IMR-90 (cell line): ENCODE measurements at regions not wholly inside any gene's neighbourhood (a gene's known extent, or its start where the extent isn't known, plus 50 kb on each side); places are given as distances from the start of the nearest gene placed in this dataset.

Source experiments
- ATAC-seq: fragments of 200-7000 bp; cut with Tn5 transposase; 2 replicates; pipeline ENCODE4 v1.9.1; 2020; ENCODE audit warnings: low read depth, mild to moderate bottlenecking, moderate library complexity
- BruUV-seq: library from RNA; stranded (reverse); fragments of 400-500 nt; replicated peaks from 2 replicates; lab custom pipeline; 2021; lab: Mats Ljungman, UMichigan
- CTCF ChIA-PET: fragments of 300-600 bp; formaldehyde crosslinking; extraction: SDS; loops from one replicate; lab custom pipeline; 2021; ENCODE audit warnings: antibody characterized with exemption; lab: Yijun Ruan, JAX
- POLR2A ChIA-PET: fragments of 300-600 bp; sonication (Branson Sonifier 250); formaldehyde crosslinking; loops from one replicate; lab custom pipeline; 2022; ENCODE audit warnings: antibody characterized with exemption; ENCODE audit not compliant: unreplicated experiment; lab: Charles Lee
- DNase-seq: peaks from one replicate; pipeline ENCODE4 v3.0.0; 2013
- H2AFZ ChIP-seq: replicated peaks from 2 replicates; pipeline ENCODE3; 2013; ENCODE audit warnings: low read length, mild to moderate bottlenecking; ENCODE audit not compliant: poor library complexity
- H2AK5ac ChIP-seq: 2 replicates; pipeline ENCODE4 v1.6.1; 2013; ENCODE audit warnings: low read depth, low read length, inconsistent platforms
- H2AK9ac ChIP-seq: replicated peaks from 2 replicates; pipeline ENCODE3; 2013; ENCODE audit warnings: mild to moderate bottlenecking, low read depth, low read length, moderate library complexity; ENCODE audit not compliant: poor library complexity
- H2BK120ac ChIP-seq: 2 replicates; pipeline ENCODE4 v1.6.1; 2013; ENCODE audit warnings: low read depth, low read length, inconsistent platforms
- H2BK15ac ChIP-seq: 3 replicates; pipeline ENCODE4 v1.6.1; 2013; ENCODE audit warnings: low read depth, low read length, inconsistent platforms
- H2BK20ac ChIP-seq: 2 replicates; pipeline ENCODE4 v1.6.1; 2013; ENCODE audit warnings: low read depth, mild to moderate bottlenecking, inconsistent platforms, low read length, moderate library complexity
- H2BK5ac ChIP-seq: 2 replicates; pipeline ENCODE4 v1.6.1; 2013; ENCODE audit warnings: mild to moderate bottlenecking, low read depth, low read length, inconsistent platforms; ENCODE audit not compliant: poor library complexity, severe bottlenecking
- H3K14ac ChIP-seq: replicated peaks from 2 replicates; pipeline ENCODE4 v1.6.1; 2013; ENCODE audit warnings: low read depth, low read length, inconsistent platforms
- H3K18ac ChIP-seq: 2 replicates; pipeline ENCODE4 v1.6.1; 2013; ENCODE audit warnings: low read depth, low read length, control low read depth
- H3K23ac ChIP-seq: 2 replicates; pipeline ENCODE4 v1.6.1; 2013; ENCODE audit warnings: low read depth, low read length, inconsistent platforms
- H3K27ac ChIP-seq: 2 replicates; pipeline ENCODE4 v1.5.1; 2013; ENCODE audit warnings: mild to moderate bottlenecking, control low read depth, low read length; ENCODE audit not compliant: insufficient read depth
- H3K27me3 ChIP-seq: 2 replicates; pipeline ENCODE4 v1.6.1; 2013; ENCODE audit warnings: low read length; ENCODE audit not compliant: control insufficient read depth, insufficient read depth
- H3K36me3 ChIP-seq: 2 replicates; pipeline ENCODE4 v1.6.1; 2013; ENCODE audit warnings: low read length, mixed read lengths; ENCODE audit not compliant: control insufficient read depth, insufficient read depth
- H3K4ac ChIP-seq: 2 replicates; pipeline ENCODE4 v1.6.1; 2013; ENCODE audit warnings: low read depth, low read length, inconsistent platforms
- H3K4me1 ChIP-seq: 2 replicates; pipeline ENCODE4 v1.6.1; 2013; ENCODE audit warnings: low read length, mixed read lengths; ENCODE audit not compliant: control insufficient read depth, insufficient read depth
- H3K4me2 ChIP-seq: 2 replicates; pipeline ENCODE4 v1.6.1; 2013; ENCODE audit warnings: low read depth, mild to moderate bottlenecking, control low read depth, low read length, moderate library complexity
- H3K4me3 ChIP-seq: 2 replicates; pipeline ENCODE4 v1.5.1; 2013; ENCODE audit warnings: low read depth, mild to moderate bottlenecking, control low read depth, low read length, moderate library complexity; ENCODE audit not compliant: insufficient read depth
- H3K56ac ChIP-seq: 2 replicates; pipeline ENCODE4 v1.6.1; 2013; ENCODE audit warnings: low read length, inconsistent platforms; ENCODE audit not compliant: insufficient read depth; ENCODE audit errors: extremely low read depth
- H3K79me1 ChIP-seq, 2 experiments: 2 replicates each; pipeline ENCODE4 v1.6.1; 2013; ENCODE audit warnings: low read length in 2 of 2, inconsistent platforms in 1 of 2, low read depth in 1 of 2
- H3K9ac ChIP-seq: 2 replicates; pipeline ENCODE4 v1.6.1; 2013; ENCODE audit warnings: low read depth, low read length, control low read depth
- H3K9me1 ChIP-seq: 2 replicates; pipeline ENCODE4 v1.6.1; 2013; ENCODE audit warnings: low read length, inconsistent platforms; ENCODE audit not compliant: insufficient read depth
- H3K9me3 ChIP-seq: 2 replicates; pipeline ENCODE4 v1.6.1; 2013; ENCODE audit warnings: low read length; ENCODE audit not compliant: control insufficient read depth, insufficient read depth
- H4K20me1 ChIP-seq: 2 replicates; pipeline ENCODE4 v1.6.1; 2013; ENCODE audit warnings: low read length, inconsistent platforms; ENCODE audit not compliant: insufficient read depth
- H4K5ac ChIP-seq: 2 replicates; pipeline ENCODE4 v1.6.1; 2013; ENCODE audit warnings: mild to moderate bottlenecking, low read depth, low read length, control low read depth
- H4K8ac ChIP-seq, 2 experiments: 2 replicates each; pipeline ENCODE4 v1.6.1; 2013; ENCODE audit warnings: low read depth in 2 of 2, low read length in 2 of 2, control low read depth in 1 of 2, inconsistent platforms in 1 of 2
- H4K91ac ChIP-seq: 2 replicates; pipeline ENCODE4 v1.6.1; 2013; ENCODE audit warnings: low read depth, low read length, inconsistent platforms; ENCODE audit not compliant: insufficient read depth
- BHLHE40 ChIP-seq: fragments of 150-350 bp; IDR thresholded peaks from 2 replicates; pipeline ENCODE4 v1.6.1; 2016; ENCODE audit warnings: mild to moderate bottlenecking, low read depth, low read length
- CHD1 ChIP-seq: IDR thresholded peaks from 2 replicates; pipeline ENCODE4 v1.6.1; 2012; ENCODE audit warnings: low read depth, low read length, improper control_type of control experiment
- MAFK ChIP-seq: IDR thresholded peaks from 2 replicates; pipeline ENCODE4 v1.6.1; 2012; ENCODE audit warnings: low read depth, low read length, improper control_type of control experiment
- MXI1 ChIP-seq: IDR thresholded peaks from 2 replicates; pipeline ENCODE4 v1.6.1; 2012; ENCODE audit warnings: low read depth, mild to moderate bottlenecking, low read length, moderate library complexity, borderline replicate concordance
- NFE2L2 ChIP-seq: fragments of 150-350 bp; IDR thresholded peaks from 2 replicates; pipeline ENCODE4 v1.6.1; 2016; ENCODE audit warnings: low read depth, mild to moderate bottlenecking, low read length
- POLR2A ChIP-seq: IDR thresholded peaks from 2 replicates; pipeline ENCODE4 v1.6.1; 2012; ENCODE audit warnings: mild to moderate bottlenecking, low read depth, low read length
- RCOR1 ChIP-seq: IDR thresholded peaks from 2 replicates; pipeline ENCODE4 v1.6.1; 2012; ENCODE audit warnings: mild to moderate bottlenecking, low read length, improper control_type of control experiment; ENCODE audit not compliant: insufficient replicate concordance
- RFX5 ChIP-seq: IDR thresholded peaks from 2 replicates; pipeline ENCODE4 v1.8.0; 2012; ENCODE audit warnings: low read depth, mild to moderate bottlenecking, low read length, moderate library complexity
- SMC3 ChIP-seq: fragments of 150-350 bp; IDR thresholded peaks from 2 replicates; pipeline ENCODE4 v1.6.1; 2016; ENCODE audit warnings: low read depth, mild to moderate bottlenecking, antibody characterized with exemption, low read length, moderate library complexity
- USF2 ChIP-seq: fragments of 150-350 bp; IDR thresholded peaks from 2 replicates; pipeline ENCODE4 v1.6.1; 2017; ENCODE audit warnings: mild to moderate bottlenecking, antibody characterized with exemption, low read length, low read depth
- WGBS, 2 experiments: methylation state at CpG; one replicate each; pipeline versions ENCODE4 v1.1.5 to v1.1.7; 2013; ENCODE audit warnings: missing lambda C conversion rate in 2 of 2; ENCODE audit not compliant: insufficient read length in 1 of 2; ENCODE audit errors: extremely low coverage in 2 of 2; 5-methylcytosine and 5-hydroxymethylcytosine counted together
- dilution Hi-C: fragments of 300-500 bp; cut with HindIII; formaldehyde crosslinking; loops from one replicate; pipeline ENCODE4 v1.14.3; 2018; ENCODE audit warnings: low sequenced_read_pairs; ENCODE audit not compliant: unreplicated experiment
- in situ Hi-C: fragments of 300-500 bp; cut with MboI; formaldehyde crosslinking; loops from 3 replicates; pipeline ENCODE4 v1.14.3; 2019; ENCODE audit warnings: low sequenced_read_pairs, inconsistent platforms, mixed read lengths
- intact Hi-C: fragments of 100-400 bp; cut with micrococcal nuclease; formaldehyde crosslinking; loops from 2 replicates; pipeline ENCODE4 v1.10.0; 2022

GRCh38 chr4:145988628-145989027, 50.0 kb upstream of the ZNF827 start:
- no peak overlapping the region for H2AK9ac ChIP-seq
- H3K79me1 ChIP-seq: no peaks in the 10 kb centered on the region
- in situ Hi-C loops: no loop called here
- H4K20me1 ChIP-seq: no peaks in the 10 kb centered on the region
- no peak for TF ChIP-seq POLR2A
- TF ChIP-seq MAFK: no peak
- no peak for TF ChIP-seq SMC3
- no peak for TF ChIP-seq USF2
- no peak for TF ChIP-seq RCOR1
- no peak for TF ChIP-seq RFX5
- no peak for TF ChIP-seq CHD1
- no peak for TF ChIP-seq NFE2L2
- TF ChIP-seq MXI1: no peak
- TF ChIP-seq BHLHE40: no peak
- H3K4me1 ChIP-seq: no peaks in the 10 kb centered on the region
- intact Hi-C loops: no loop called here
- BruUV-seq: no TSS peak
- H3K23ac ChIP-seq: no peak overlapping the region
- CTCF ChIA-PET: no interaction called here
- H4K91ac ChIP-seq: no peak overlapping the region
- no peaks in the 10 kb centered on the region for H3K9me3 ChIP-seq
- H3K14ac ChIP-seq: no peak overlapping the region
- no peak for DNase-seq
- H2BK20ac ChIP-seq: no peak overlapping the region
- H2AFZ ChIP-seq: no peak overlapping the region
- H3K4me2 ChIP-seq: no peak overlapping the region
- no peak overlapping the region for H3K56ac ChIP-seq
- H3K18ac ChIP-seq: no peak overlapping the region
- H3K27ac ChIP-seq: no peak overlapping the region
- no peak overlapping the region for H3K4ac ChIP-seq
- ATAC-seq: no peak
- H4K8ac ChIP-seq: no peak overlapping the region
- H4K5ac ChIP-seq: no peak overlapping the region
- no peak overlapping the region for H2AK5ac ChIP-seq
- no peak overlapping the region for H3K4me3 ChIP-seq
- no peak overlapping the region for H3K9ac ChIP-seq
- H3K36me3 ChIP-seq: no peaks in the 10 kb centered on the region
- H3K9me1 ChIP-seq: no peaks in the 10 kb centered on the region
- no peak overlapping the region for H2BK5ac ChIP-seq
- no peak overlapping the region for H2BK15ac ChIP-seq
- no CpG with 5 or more reads among the region's 2 CpGs for WGBS, 2 experiments
- POLR2A ChIA-PET: no interaction called here
- H3K27me3 ChIP-seq: no peaks in the 10 kb centered on the region; the same call in none of the 2 replicates
- dilution Hi-C loops: no loop called here
- no peak overlapping the region for H2BK120ac ChIP-seq
